HG03575 (cell line): ENCODE measurements at regions not wholly inside any gene's neighbourhood (a gene's known extent, or its start where the extent isn't known, plus 50 kb on each side); places are given as distances from the start of the nearest gene placed in this dataset.
"Not testable (repeated sequence)": the region's sequence is repeated elsewhere in the genome, so short reads cannot be mapped to it uniquely, and the experiment has no call there.

Source experiments
- ATAC-seq: cut with Tn5 transposase; IDR thresholded peaks from one replicate; pipeline ENCODE4 v1.9.1; 2021; ENCODE audit not compliant: unreplicated experiment, insufficient number of reproducible peaks, low FRiP score; ENCODE audit errors: extremely low read depth

DNA sequence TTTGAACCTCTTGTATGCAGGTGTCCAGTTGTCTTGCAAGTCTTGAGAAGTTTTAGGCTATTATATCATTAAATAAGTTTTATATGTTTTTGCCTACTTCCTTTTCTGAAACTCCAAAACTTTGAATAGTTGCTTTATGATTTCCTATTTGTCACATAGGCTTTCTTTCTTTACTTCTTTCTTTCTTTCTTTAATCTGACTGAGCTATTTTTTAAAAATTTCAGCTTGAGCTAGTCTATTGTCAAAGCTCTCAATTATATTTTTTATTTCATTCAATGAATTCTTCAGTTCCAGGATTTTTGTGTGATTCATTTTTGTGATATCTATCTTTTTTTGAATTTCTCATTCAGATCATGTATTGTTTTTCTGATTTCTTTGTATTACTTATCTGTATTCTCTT is 102.1 kb upstream of the TMEM178A start:
- ATAC-seq: no peak

DNA sequence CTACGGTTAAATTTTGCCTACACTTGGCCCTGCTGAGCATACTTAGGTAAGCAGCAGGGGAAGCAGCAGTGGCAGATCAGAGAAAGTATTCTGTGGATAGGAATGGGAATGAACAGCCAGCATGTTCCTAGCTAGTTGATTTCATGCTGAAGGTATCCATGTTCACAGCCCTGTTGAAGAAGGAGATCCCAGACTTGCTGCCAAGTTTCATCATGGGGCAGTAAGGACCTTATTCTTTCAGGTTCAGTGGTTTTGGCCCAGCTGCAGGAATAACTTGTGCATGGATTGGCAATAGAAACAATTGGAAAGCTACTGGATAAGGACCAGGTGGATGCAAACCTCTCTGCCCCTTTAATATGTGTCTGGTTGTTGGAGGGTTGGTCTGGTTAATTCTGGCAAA is 98.2 kb upstream of the TMEM178A start:
- no peak for ATAC-seq

- ATAC-seq: no peak
Observed at GRCh38 chr2:39568116-39568515, 97.6 kb upstream of the TMEM178A start.

DNA sequence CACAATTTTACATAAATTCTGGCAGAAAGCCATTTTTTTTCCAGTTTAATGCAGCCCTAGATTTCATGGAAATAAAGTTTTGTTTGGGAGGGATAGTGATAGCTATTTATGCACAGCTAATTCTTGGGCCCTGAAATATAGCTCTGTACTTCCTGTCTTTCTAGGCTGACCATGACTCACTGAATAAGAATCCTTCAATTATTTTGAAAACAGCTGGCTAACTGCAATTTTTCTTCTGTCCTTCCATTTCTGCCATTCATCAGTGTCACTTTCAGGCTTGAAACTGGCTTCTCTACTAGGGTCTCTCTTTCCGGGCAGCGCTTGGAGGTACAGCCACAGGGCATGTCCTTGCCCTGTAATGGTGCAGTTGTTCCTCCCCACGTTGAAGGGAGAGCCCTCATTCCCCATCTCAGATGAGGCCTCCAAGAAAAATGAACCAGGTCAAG is 97.1 kb upstream of the TMEM178A start:
- ATAC-seq: no peak

DNA sequence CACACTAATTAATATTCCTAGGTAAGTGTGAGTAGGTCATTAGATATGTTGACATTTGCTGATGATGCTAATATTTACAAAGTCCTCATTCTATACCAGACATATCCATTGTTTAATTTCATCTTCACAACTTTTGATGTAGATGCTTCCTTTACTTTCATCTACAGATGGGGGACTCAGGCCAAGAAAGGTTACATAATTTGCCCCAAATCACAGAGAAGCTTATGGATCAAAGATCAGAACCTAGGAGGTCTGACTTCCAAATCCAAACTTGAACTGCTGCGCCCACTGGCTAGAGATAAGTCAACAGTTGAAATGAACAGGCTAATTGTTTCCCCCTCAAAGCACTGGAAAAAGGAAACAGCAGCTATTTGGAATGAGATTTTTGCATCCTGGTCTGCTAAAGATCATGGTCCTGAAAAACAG is 95.6 kb upstream of the TMEM178A start:
- no peak for ATAC-seq

- ATAC-seq: no peak
Observed at GRCh38 chr2:39570614-39571013, 95.1 kb upstream of the TMEM178A start.

DNA sequence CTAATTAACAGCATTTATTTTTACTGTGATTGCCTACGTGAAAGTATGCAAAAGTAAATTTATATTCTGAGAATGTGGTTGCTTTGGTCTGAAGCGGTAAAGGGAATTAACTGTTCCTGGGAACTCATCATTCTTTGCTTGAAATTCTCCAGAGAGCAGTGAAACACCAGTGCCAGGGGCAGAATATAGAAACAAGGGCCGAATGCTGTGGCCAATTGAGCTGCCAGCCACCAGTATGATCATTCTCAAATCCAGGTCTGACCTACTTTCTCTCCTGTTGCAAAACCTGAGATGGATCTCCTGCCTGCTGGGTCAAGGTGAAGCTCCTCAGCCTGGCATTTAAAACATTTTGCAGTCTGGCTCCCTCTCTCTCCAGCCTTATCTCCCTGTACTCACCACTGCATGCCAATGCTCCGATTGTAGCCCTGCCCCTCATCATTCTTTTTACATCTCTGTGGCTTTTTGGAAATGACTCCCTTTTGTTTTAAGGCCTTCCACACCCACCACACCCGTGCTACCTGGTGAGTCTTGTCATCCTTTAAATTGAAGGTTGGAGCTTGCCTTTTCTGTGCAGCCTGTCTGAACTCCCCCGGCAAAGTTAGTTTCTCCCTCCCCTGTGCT is 94.5 kb upstream of the TMEM178A start:
- no peak for ATAC-seq

DNA sequence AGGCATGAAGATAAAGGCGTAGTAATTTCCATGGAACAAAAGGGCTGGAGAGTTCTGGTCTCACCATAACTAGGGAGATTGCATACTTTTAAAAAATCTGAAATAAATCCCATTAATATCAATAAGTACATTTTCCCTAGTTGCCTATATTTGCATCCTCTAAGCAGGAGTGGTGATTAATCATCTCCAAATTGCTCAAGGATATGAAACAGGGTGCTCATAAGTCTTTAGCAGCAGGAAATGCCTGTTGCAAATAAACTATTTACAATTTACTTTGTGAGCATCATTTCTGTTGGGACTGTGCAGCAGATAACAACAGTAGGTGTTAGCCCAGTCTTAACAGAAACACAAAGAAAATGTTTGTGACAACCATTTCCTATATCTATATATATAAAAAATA is 92.4 kb upstream of the TMEM178A start:
- ATAC-seq: no peak

DNA sequence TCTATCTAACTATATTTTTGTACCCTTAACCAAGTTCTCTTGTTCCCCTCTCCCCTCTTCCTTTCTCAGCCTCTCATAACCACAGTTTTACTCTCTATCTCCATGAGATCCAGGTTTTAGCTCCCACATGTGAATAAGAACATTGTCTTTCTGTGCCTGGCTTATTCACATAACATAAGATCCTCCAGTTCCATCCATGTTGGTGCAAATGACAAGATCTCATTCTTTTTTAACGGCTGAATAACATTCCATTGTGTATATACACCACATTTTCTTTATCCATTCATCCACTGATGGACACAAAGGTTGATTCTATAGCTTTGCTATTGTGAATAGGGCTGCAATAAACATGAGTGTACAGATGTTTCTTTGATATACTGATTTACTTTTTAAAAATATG is 83.9 kb upstream of the TMEM178A start:
- ATAC-seq: no peak

- no peak for ATAC-seq
Observed at GRCh38 chr2:39583213-39583612, 82.5 kb upstream of the TMEM178A start.

- no peak for ATAC-seq
Observed at GRCh38 chr2:39583781-39584180, 81.9 kb upstream of the TMEM178A start.

- ATAC-seq: no peak
Observed at GRCh38 chr2:39584283-39584965, 81.3 kb upstream of the TMEM178A start.

- not testable (repeated sequence) for ATAC-seq
Observed at GRCh38 chr2:39585531-39585930, 80.2 kb upstream of the TMEM178A start.

DNA sequence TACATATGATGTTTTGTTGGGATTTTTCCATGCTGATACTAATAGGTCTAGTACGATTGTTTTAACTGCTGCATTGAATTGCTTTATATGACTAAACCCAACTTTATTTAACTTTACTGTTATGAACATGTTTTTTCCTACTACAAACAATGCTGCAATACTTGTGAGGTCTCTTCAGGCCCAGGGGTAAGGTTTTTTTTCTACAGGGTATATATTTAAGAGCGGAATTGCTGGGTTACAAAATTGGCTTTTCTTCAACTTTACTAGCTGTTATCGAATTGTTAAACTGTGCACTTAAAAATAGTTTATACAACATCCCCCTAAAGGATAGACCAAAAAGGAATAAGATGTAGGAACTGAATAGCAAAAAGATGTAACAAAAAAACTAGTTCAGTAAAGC is 78.5 kb upstream of the TMEM178A start:
- no peak for ATAC-seq

DNA sequence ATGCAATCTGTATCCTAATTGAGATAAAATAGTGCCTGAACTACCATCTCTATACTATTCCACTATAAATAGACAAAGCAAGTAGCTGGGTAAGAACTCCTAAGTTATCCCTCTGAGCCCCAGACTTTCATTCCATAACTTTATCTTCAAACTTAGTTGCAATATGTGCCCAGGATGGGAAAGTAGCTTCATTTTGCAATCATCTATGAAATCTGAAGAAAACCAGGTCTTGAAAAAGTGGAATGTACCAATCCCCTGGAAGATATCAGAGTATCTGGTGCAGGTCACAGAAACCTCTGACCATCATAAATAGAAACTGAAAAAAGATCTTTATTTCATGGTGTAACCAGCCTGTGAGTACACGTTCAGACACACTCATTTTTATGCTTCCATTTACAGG is 78.1 kb upstream of the TMEM178A start:
- no peak for ATAC-seq

GRCh38 chr2:39593439-39594393 is 72.0 kb upstream of the TMEM178A start:
- no peak for ATAC-seq

- no peak for ATAC-seq
Observed at GRCh38 chr2:39595116-39595515, 70.6 kb upstream of the TMEM178A start.

DNA sequence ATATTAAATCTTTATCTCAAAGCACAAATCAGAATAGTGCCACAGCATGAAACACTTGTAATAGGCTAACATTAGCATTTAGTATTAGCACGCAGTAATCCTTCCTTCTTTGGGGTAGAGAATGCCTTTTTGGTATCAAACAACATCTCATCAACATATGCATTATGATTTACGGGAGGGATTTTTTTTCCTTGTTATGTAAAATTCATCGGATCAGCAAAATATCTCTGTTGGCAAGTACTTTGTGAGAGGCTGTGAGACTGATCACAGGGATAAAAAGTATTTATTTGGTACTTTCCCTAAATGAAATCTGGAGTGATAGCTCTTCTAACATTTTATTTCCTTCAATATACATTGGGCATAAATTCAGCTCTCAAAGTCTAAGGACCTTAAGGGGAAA is 68.4 kb upstream of the TMEM178A start:
- no peak for ATAC-seq

DNA sequence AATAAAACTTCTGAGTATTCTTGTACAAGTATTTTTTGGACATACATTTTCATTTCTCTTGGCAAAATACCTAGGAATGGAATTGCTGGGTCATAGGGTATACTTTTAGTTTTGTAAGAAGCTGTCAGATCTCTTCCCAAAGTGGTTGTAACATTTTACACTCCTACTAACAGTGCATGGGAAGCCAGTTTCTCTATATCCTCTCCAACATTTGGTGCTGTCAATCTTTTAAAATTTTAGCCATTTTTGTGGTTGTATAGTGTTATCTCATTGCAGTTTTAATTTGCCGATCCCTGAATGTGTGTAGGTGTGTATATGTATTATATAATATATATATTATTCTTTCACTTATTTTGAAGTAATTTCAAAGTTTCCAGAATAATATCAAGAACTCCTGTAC is 63.1 kb upstream of the TMEM178A start:
- no peak for ATAC-seq

GRCh38 chr2:39603436-39603835 is 62.3 kb upstream of the TMEM178A start:
- ATAC-seq: no peak
